GM18517 (cell line): ENCODE measurements at regions not wholly inside any gene's neighbourhood (a gene's known extent, or its start where the extent isn't known, plus 50 kb on each side); places are given as distances from the start of the nearest gene placed in this dataset.

Source experiments
- ATAC-seq: cut with Tn5 transposase; IDR thresholded peaks from one replicate; pipeline ENCODE4 v1.9.1; 2021; ENCODE audit warnings: mild to moderate bottlenecking, moderate library complexity; ENCODE audit not compliant: unreplicated experiment

- ATAC-seq: no peak
Observed at GRCh38 chr1:198861636-198862035, 222.8 kb downstream of the PTPRC start.

GRCh38 chr1:198864695-198865094, 225.9 kb downstream of the PTPRC start:
- ATAC-seq: no peak

- no peak for ATAC-seq
Observed at GRCh38 chr1:198865319-198865718, 226.5 kb downstream of the PTPRC start.

GRCh38 chr1:198867182-198867581, 228.3 kb downstream of the PTPRC start:
- no peak for ATAC-seq

- no peak for ATAC-seq
Observed at GRCh38 chr1:198873696-198874230, 234.9 kb downstream of the PTPRC start.

- no peak for ATAC-seq
Observed at GRCh38 chr1:198876371-198876871, 237.6 kb downstream of the PTPRC start.

- ATAC-seq: no peak
Observed at GRCh38 chr1:198878566-198878965, 239.7 kb downstream of the PTPRC start.

- no peak for ATAC-seq
Observed at GRCh38 chr1:198879711-198880306, 241.0 kb downstream of the PTPRC start.

- no peak for ATAC-seq
Observed at GRCh38 chr1:198880397-198880796, 241.6 kb downstream of the PTPRC start.

- ATAC-seq: no peak
Observed at GRCh38 chr1:198880818-198881597, 242.2 kb downstream of the PTPRC start.

GRCh38 chr1:198883184-198883583, 244.3 kb downstream of the PTPRC start:
- ATAC-seq: no peak

- ATAC-seq: no peak
Observed at GRCh38 chr1:198887866-198888265, 249.0 kb downstream of the PTPRC start.

- ATAC-seq: no peak
Observed at GRCh38 chr1:198888379-198888943, 249.6 kb downstream of the PTPRC start.

- no peak for ATAC-seq
Observed at GRCh38 chr1:198889101-198889500, 250.3 kb downstream of the PTPRC start.

- ATAC-seq: no peak
Observed at GRCh38 chr1:198889749-198890148, 250.9 kb downstream of the PTPRC start.

- no peak for ATAC-seq
Observed at GRCh38 chr1:198890214-198890930, 251.5 kb downstream of the PTPRC start.

- no peak for ATAC-seq
Observed at GRCh38 chr1:198892065-198892464, 253.2 kb downstream of the PTPRC start.

- no peak for ATAC-seq
Observed at GRCh38 chr1:198893141-198893540, 254.3 kb downstream of the PTPRC start.

- no peak for ATAC-seq
Observed at GRCh38 chr1:198893763-198894444, 255.1 kb downstream of the PTPRC start.

- ATAC-seq: no peak
Observed at GRCh38 chr1:198901266-198901665, 262.4 kb downstream of the PTPRC start.

- ATAC-seq: no peak
Observed at GRCh38 chr1:198902655-198903054, 263.8 kb downstream of the PTPRC start.
